GM23338 (cell line): ENCODE measurements at regions not wholly inside any gene's neighbourhood (a gene's known extent, or its start where the extent isn't known, plus 50 kb on each side); places are given as distances from the start of the nearest gene placed in this dataset.

Experiments used
- ATAC-seq: fragments of 200-7000 bp; cut with Tn5 transposase; 3 replicates; pipeline ENCODE4 v1.9.1; 2020
- DNase-seq: peaks from one replicate; pipeline ENCODE4 v3.0.0-alpha.2; 2015; ENCODE audit warnings: low spot score
- H2AFZ ChIP-seq: fragments of 200-600 bp; sonication (generic); 2 replicates; pipeline ENCODE4 v1.8.0; 2016; ENCODE audit warnings: antibody characterized with exemption, mild to moderate bottlenecking, moderate library complexity
- H3F3A ChIP-seq: fragments of 200-600 bp; sonication (generic); replicated peaks from 2 replicates; pipeline ENCODE4 v1.8.0; 2017; ENCODE audit warnings: antibody characterized with exemption, mixed run types, low read depth
- H3K27ac ChIP-seq: fragments of 200-600 bp; sonication (generic); 2 replicates; pipeline ENCODE4 v1.6.1; 2016; ENCODE audit warnings: low read depth
- H3K27me3 ChIP-seq: fragments of 200-600 bp; sonication (generic); 2 replicates; pipeline ENCODE4 v1.8.0; 2016; ENCODE audit warnings: mild to moderate bottlenecking, mixed run types, moderate library complexity; ENCODE audit not compliant: insufficient read depth
- H3K36me3 ChIP-seq: fragments of 200-600 bp; sonication (generic); 2 replicates; pipeline ENCODE4 v1.8.0; 2016; ENCODE audit warnings: mild to moderate bottlenecking; ENCODE audit not compliant: insufficient read depth
- H3K4me1 ChIP-seq: fragments of 200-600 bp; sonication (generic); 2 replicates; pipeline ENCODE4 v1.8.0; 2016; ENCODE audit warnings: mild to moderate bottlenecking, moderate library complexity; ENCODE audit not compliant: insufficient read depth
- H3K4me2 ChIP-seq: fragments of 200-600 bp; sonication (generic); 2 replicates; pipeline ENCODE4 v1.7.1; 2017; ENCODE audit warnings: mixed run types
- H3K4me3 ChIP-seq: fragments of 200-600 bp; sonication (generic); 2 replicates; pipeline ENCODE4 v1.6.1; 2016; ENCODE audit warnings: mixed run types
- H3K79me2 ChIP-seq: fragments of 200-600 bp; sonication (generic); replicated peaks from 2 replicates; pipeline ENCODE4 v1.8.0; 2017; ENCODE audit warnings: mild to moderate bottlenecking; ENCODE audit not compliant: insufficient read depth
- H3K9me2 ChIP-seq: fragments of 200-600 bp; sonication (generic); 2 replicates; pipeline ENCODE4 v1.8.0; 2017; ENCODE audit not compliant: insufficient read depth
- H4K20me1 ChIP-seq: fragments of 200-600 bp; sonication (generic); replicated peaks from 2 replicates; pipeline ENCODE4 v1.8.0; 2017; ENCODE audit warnings: mild to moderate bottlenecking; ENCODE audit not compliant: insufficient read depth
- H3K27ac Mint-ChIP-seq: 2 replicates; pipeline ENCODE4 v1.8.0; 2020; ENCODE audit warnings: inconsistent platforms, mild to moderate bottlenecking, moderate library complexity, mixed read lengths
- H3K27me3 Mint-ChIP-seq: 3 replicates; pipeline ENCODE4 v1.8.0; 2022; ENCODE audit warnings: low read depth, mild to moderate bottlenecking, moderate library complexity, mixed read lengths, inconsistent platforms; ENCODE audit not compliant: insufficient read depth, poor library complexity
- H3K36me3 Mint-ChIP-seq: 3 replicates; pipeline ENCODE4 v1.8.0; 2021; ENCODE audit warnings: low read depth, mild to moderate bottlenecking, inconsistent platforms, moderate library complexity, mixed read lengths
- H3K4me1 Mint-ChIP-seq: 3 replicates; pipeline ENCODE4 v1.8.0; 2020; ENCODE audit warnings: mild to moderate bottlenecking, inconsistent platforms, mixed read lengths
- H3K4me3 Mint-ChIP-seq: 3 replicates; pipeline ENCODE4 v1.8.0; 2021; ENCODE audit warnings: moderate library complexity, mild to moderate bottlenecking, inconsistent platforms, mixed read lengths
- H3K9me3 Mint-ChIP-seq: 3 replicates; pipeline ENCODE4 v1.8.0; 2020; ENCODE audit warnings: moderate library complexity, mild to moderate bottlenecking, inconsistent platforms, mixed read lengths
- CREB1 ChIP-seq: fragments of 250-450 bp; sonication (Bioruptor Pico); IDR thresholded peaks from 2 replicates; pipeline ENCODE4 v1.5.0; 2020; ENCODE audit warnings: low read depth, mild to moderate bottlenecking, moderate library complexity
- CTCF ChIP-seq, 2 experiments: fragments of 200-600 bp in 1 of 2; sonication (generic) in 1 of 2; conservative IDR thresholded peaks; 2 replicates each; pipeline versions ENCODE4 v1.5.1 to v1.6.1; 2016 to 2017; ENCODE audit warnings: antibody characterized with exemption in 2 of 2, low read depth in 2 of 2, mild to moderate bottlenecking in 2 of 2, moderate library complexity in 1 of 2
- ETS1 ChIP-seq: IDR thresholded peaks from 2 replicates; pipeline ENCODE4 v1.6.1; 2016; ENCODE audit warnings: antibody characterized with exemption
- EZH2 ChIP-seq: fragments of 200-600 bp; sonication (generic); IDR thresholded peaks from one replicate; pipeline ENCODE4 v1.8.0; 2017; ENCODE audit warnings: antibody characterized with exemption, mild to moderate bottlenecking, low read depth; ENCODE audit not compliant: unreplicated experiment
- EZH2phosphoT487 ChIP-seq: fragments of 200-600 bp; sonication (generic); IDR thresholded peaks from one replicate; pipeline ENCODE4 v1.8.1; 2018; ENCODE audit warnings: antibody characterized with exemption; ENCODE audit not compliant: unreplicated experiment
- JUNB ChIP-seq: IDR thresholded peaks from one replicate; pipeline ENCODE4 v1.6.1; 2016; ENCODE audit warnings: antibody characterized with exemption; ENCODE audit not compliant: unreplicated experiment
- NANOG ChIP-seq: IDR thresholded peaks from 2 replicates; pipeline ENCODE4 v1.6.1; 2016; ENCODE audit warnings: antibody characterized with exemption, borderline replicate concordance
- POLR2AphosphoS5 ChIP-seq: IDR thresholded peaks from 2 replicates; pipeline ENCODE4 v1.6.1; 2016; ENCODE audit warnings: antibody characterized with exemption, low read depth
- REST ChIP-seq: IDR thresholded peaks from one replicate; pipeline ENCODE4 v1.6.1; 2018; ENCODE audit warnings: antibody characterized with exemption; ENCODE audit not compliant: unreplicated experiment
- STAT1 ChIP-seq: IDR thresholded peaks from one replicate; pipeline ENCODE4 v1.6.1; 2016; ENCODE audit warnings: antibody characterized with exemption; ENCODE audit not compliant: unreplicated experiment
- ZNF114 ChIP-seq: fragments of 250-450 bp; sonication (Bioruptor Pico); IDR thresholded peaks from 2 replicates; pipeline ENCODE4 v1.5.0; 2020; ENCODE audit warnings: mild to moderate bottlenecking, moderate library complexity
- ZNF331 ChIP-seq: fragments of 250-450 bp; sonication (Bioruptor Pico); IDR thresholded peaks from 2 replicates; pipeline ENCODE4 v1.5.0; 2020; ENCODE audit warnings: low read depth, mild to moderate bottlenecking, moderate library complexity
- ZNF462 ChIP-seq: fragments of 250-450 bp; sonication (Bioruptor Pico); IDR thresholded peaks from 2 replicates; pipeline ENCODE4 v1.5.0; 2020; ENCODE audit warnings: mild to moderate bottlenecking, moderate library complexity

- Mint-ChIP-seq H3K27ac (no peak overlapping the region), H3K27me3 (no peaks in the 10 kb centered on the region), H3K36me3 (peaks cover 5% of the 10 kb centered on the region; the same call in 2 of the 3 replicates), H3K4me1 (no peaks in the 10 kb centered on the region), H3K9me3 (peaks cover 9% of the 10 kb centered on the region; the same call in 2 of the 3 replicates), H3K4me3 (no peak overlapping the region)
- ATAC-seq (no peak), DNase-seq (no peak)
- peaks cover 5% of the 10 kb centered on the region for H3K9me2 ChIP-seq
- no peaks in the 10 kb centered on the region for H3K4me1 ChIP-seq
- H4K20me1 ChIP-seq, result no peaks in the 10 kb centered on the region
- no peak overlapping the region for H3K4me2 ChIP-seq
- H3F3A ChIP-seq, result no peaks in the 10 kb centered on the region
- no peaks in the 10 kb centered on the region for H3K27me3 ChIP-seq
- H3K79me2 ChIP-seq, result no peaks in the 10 kb centered on the region
- H3K4me3 ChIP-seq, result no peak overlapping the region
- no peak overlapping the region for H3K27ac ChIP-seq
- TF ChIP-seq CTCF (conservative IDR thresholded peaks at IDR 0.05; ENCODE audit: low read depth in 2 of 2), result no peak
- no peak for TF ChIP-seq NANOG
- no peak for TF ChIP-seq ZNF114
- TF ChIP-seq ETS1, result no peak
- no peak for TF ChIP-seq POLR2AphosphoS5
- TF ChIP-seq CREB1, result no peak
- TF ChIP-seq EZH2phosphoT487, result no peak
- TF ChIP-seq STAT1, result no peak
- no peak for TF ChIP-seq EZH2
- TF ChIP-seq ZNF331 (CRISPR knock-in tag), result no peak
- no peak for TF ChIP-seq REST
- TF ChIP-seq JUNB, result no peak
- no peak for TF ChIP-seq ZNF462 (CRISPR knock-in tag)
- H3K36me3 ChIP-seq, result 0 out of 2 replicates have a peak, but pooled peaks cover 4% of the 10 kb centered on the region
- no peak overlapping the region for H2AFZ ChIP-seq
Measured at GRCh38 chr5:165906871-165907270, 2384.6 kb upstream of the WWC1 start.
